ENCODE measurements at regions not wholly inside any gene's neighbourhood (a gene's known extent, or its start where the extent isn't known, plus 50 kb on each side); places are given as distances from the start of the nearest gene placed in this dataset.

DNA sequence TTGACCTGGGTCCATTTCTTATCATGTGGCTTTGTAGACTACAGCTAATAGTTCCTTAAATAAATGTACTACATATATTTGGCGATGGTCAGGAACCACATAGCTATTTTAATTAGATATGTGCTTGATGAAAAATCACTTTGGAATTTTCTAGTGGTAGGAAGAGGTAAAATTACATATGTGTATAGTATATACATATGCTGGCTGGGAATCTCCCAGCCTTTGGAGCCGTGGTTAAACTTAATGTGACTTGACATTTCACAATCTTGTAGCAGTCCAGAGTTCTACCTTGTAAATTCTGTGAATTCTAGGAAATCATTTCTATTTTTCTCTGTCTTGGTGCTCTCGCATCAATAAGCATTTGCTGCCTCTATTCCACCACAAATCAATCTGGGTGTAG is 565.0 kb downstream of the DMRTA1 start:
- TF ChIP-seq CTCF (IDR thresholded peaks at IDR 0.05) (no peak), POLR2A (IDR thresholded peaks at IDR 0.05) (no peak)
